HEK293 (cell line): ENCODE measurements at regions not wholly inside any gene's neighbourhood (a gene's known extent, or its start where the extent isn't known, plus 50 kb on each side); places are given as distances from the start of the nearest gene placed in this dataset.

Source experiments
- CTCF ChIA-PET: fragments of 350-600 bp; formaldehyde crosslinking; extraction: SDS; loops from one replicate; lab custom pipeline; 2021; ENCODE audit warnings: antibody characterized with exemption; lab: Yijun Ruan, JAX
- POLR2A ChIA-PET: fragments of 300-600 bp; formaldehyde crosslinking; extraction: SDS; loops from one replicate; lab custom pipeline; 2020; ENCODE audit warnings: antibody characterized with exemption, inconsistent platforms; lab: Yijun Ruan, JAX
- H3K27ac ChIP-seq: fragments of 200-500 bp; sonication (Bioruptor generic); 2 replicates; pipeline ENCODE4 v1.5.1; 2014; ENCODE audit warnings: low read depth, low read length, control low read depth, inconsistent platforms; ENCODE audit errors: extremely low read depth
- H3K36me3 ChIP-seq, 2 experiments: fragments of 200-500 bp in 1 of 2; sonication (Bioruptor generic) in 1 of 2; 1 replicate in 1 of 2; 2 replicates in 1 of 2; pipeline ENCODE4 v1.5.1; 2014 to 2017; ENCODE audit warnings: inconsistent platforms in 2 of 2, low read length in 2 of 2; ENCODE audit not compliant: control insufficient read depth in 2 of 2, insufficient read depth in 1 of 2
- H3K4me1 ChIP-seq: fragments of 200-500 bp; sonication (Bioruptor generic); 2 replicates; pipeline ENCODE4 v1.5.1; 2014; ENCODE audit warnings: mild to moderate bottlenecking, low read length, inconsistent platforms; ENCODE audit not compliant: control insufficient read depth, insufficient read depth
- H3K4me3 ChIP-seq: 2 replicates; pipeline ENCODE4 v1.5.1; 2011; ENCODE audit warnings: low read depth, mild to moderate bottlenecking, control low read depth, low read length, moderate library complexity
- H3K9me3 ChIP-seq: fragments of 200-500 bp; sonication (Bioruptor generic); 2 replicates; pipeline ENCODE4 v1.5.1; 2014; ENCODE audit warnings: low read depth, low read length, inconsistent platforms; ENCODE audit not compliant: control insufficient read depth, insufficient read depth
- IKZF3 ChIP-seq: fragments of 450-650 bp; IDR thresholded peaks from 2 replicates; pipeline ENCODE4 v1.5.0; 2018; ENCODE audit warnings: missing biosample characterization, mild to moderate bottlenecking, missing genetic modification characterization, moderate library complexity
- MZF1 ChIP-seq: fragments of 450-650 bp; formaldehyde crosslinking; IDR thresholded peaks from 2 replicates; pipeline ENCODE4 v1.5.1; 2017; ENCODE audit warnings: missing biosample characterization, missing genetic modification characterization, borderline replicate concordance
- WT1 ChIP-seq: fragments of 450-650 bp; formaldehyde crosslinking; IDR thresholded peaks from 2 replicates; pipeline ENCODE4 v1.5.1; 2016; ENCODE audit warnings: missing biosample characterization, missing genetic modification characterization
- ZBTB1 ChIP-seq: fragments of 450-650 bp; formaldehyde crosslinking; IDR thresholded peaks from 2 replicates; pipeline ENCODE4 v1.5.1; 2016; ENCODE audit warnings: missing biosample characterization, missing genetic modification characterization
- ZBTB48 ChIP-seq: fragments of 450-650 bp; formaldehyde crosslinking; IDR thresholded peaks from 2 replicates; pipeline ENCODE4 v1.5.1; 2016; ENCODE audit warnings: missing biosample characterization, missing genetic modification characterization
- ZBTB7A ChIP-seq: fragments of 450-650 bp; formaldehyde crosslinking; IDR thresholded peaks from 2 replicates; pipeline ENCODE4 v1.5.1; 2016; ENCODE audit warnings: low read depth, missing biosample characterization, missing genetic modification characterization
- ZNF114 ChIP-seq: fragments of 450-650 bp; formaldehyde crosslinking; IDR thresholded peaks from 2 replicates; pipeline ENCODE4 v1.5.0; 2017; ENCODE audit warnings: missing biosample characterization, missing genetic modification characterization
- ZNF146 ChIP-seq: fragments of 450-650 bp; formaldehyde crosslinking; IDR thresholded peaks from 2 replicates; pipeline ENCODE4 v1.5.1; 2016; ENCODE audit warnings: missing biosample characterization, missing genetic modification characterization
- ZNF16 ChIP-seq: fragments of 450-650 bp; formaldehyde crosslinking; IDR thresholded peaks from 2 replicates; pipeline ENCODE4 v1.5.1; 2016; ENCODE audit warnings: low read depth, missing biosample characterization, missing genetic modification characterization
- ZNF175 ChIP-seq: fragments of 450-650 bp; formaldehyde crosslinking; IDR thresholded peaks from 2 replicates; pipeline ENCODE4 v1.5.1; 2016; ENCODE audit warnings: missing biosample characterization, missing genetic modification characterization
- ZNF324 ChIP-seq: fragments of 450-650 bp; formaldehyde crosslinking; IDR thresholded peaks from 2 replicates; pipeline ENCODE4 v1.5.1; 2016; ENCODE audit warnings: missing biosample characterization, missing genetic modification characterization
- ZNF350 ChIP-seq: fragments of 450-650 bp; formaldehyde crosslinking; IDR thresholded peaks from 2 replicates; pipeline ENCODE4 v1.5.0; 2017; ENCODE audit warnings: missing biosample characterization, mild to moderate bottlenecking, missing genetic modification characterization
- ZNF394 ChIP-seq: fragments of 450-650 bp; formaldehyde crosslinking; IDR thresholded peaks from 2 replicates; pipeline ENCODE4 v1.5.1; 2016; ENCODE audit warnings: missing biosample characterization, missing genetic modification characterization, mild to moderate bottlenecking, moderate library complexity, borderline replicate concordance
- ZNF585B ChIP-seq: fragments of 450-650 bp; formaldehyde crosslinking; IDR thresholded peaks from 2 replicates; pipeline ENCODE4 v1.5.1; 2016; ENCODE audit warnings: missing biosample characterization, missing genetic modification characterization
- ZNF610 ChIP-seq: fragments of 450-650 bp; formaldehyde crosslinking; IDR thresholded peaks from 2 replicates; pipeline ENCODE4 v1.5.1; 2016; ENCODE audit warnings: missing biosample characterization, missing genetic modification characterization, borderline replicate concordance
- ZNF629 ChIP-seq: fragments of 450-650 bp; formaldehyde crosslinking; IDR thresholded peaks from 2 replicates; pipeline ENCODE4 v1.5.1; 2017; ENCODE audit warnings: missing biosample characterization, missing genetic modification characterization
- ZNF664 ChIP-seq: fragments of 450-650 bp; formaldehyde crosslinking; IDR thresholded peaks from 2 replicates; pipeline ENCODE4 v1.5.1; 2016; ENCODE audit warnings: missing biosample characterization, missing genetic modification characterization
- ZNF707 ChIP-seq: fragments of 450-650 bp; formaldehyde crosslinking; IDR thresholded peaks from 2 replicates; pipeline ENCODE4 v1.5.1; 2016; ENCODE audit warnings: missing biosample characterization, missing genetic modification characterization
- ZNF776 ChIP-seq: fragments of 450-650 bp; formaldehyde crosslinking; IDR thresholded peaks from 2 replicates; pipeline ENCODE4 v1.5.0; 2017; ENCODE audit warnings: missing biosample characterization, missing genetic modification characterization, borderline replicate concordance
- ZNF830 ChIP-seq: fragments of 450-650 bp; IDR thresholded peaks from 2 replicates; pipeline ENCODE4 v1.5.0; 2018; ENCODE audit warnings: missing biosample characterization, missing genetic modification characterization, low read depth, mild to moderate bottlenecking, moderate library complexity
- ZSCAN16 ChIP-seq: fragments of 450-650 bp; formaldehyde crosslinking; IDR thresholded peaks from 2 replicates; pipeline ENCODE4 v1.5.1; 2016; ENCODE audit warnings: missing biosample characterization, missing genetic modification characterization
- TF ChIP-seq, protein P1 (sequence below): fragments of 450-650 bp; formaldehyde crosslinking; IDR thresholded peaks from 2 replicates; pipeline ENCODE4 v1.5.1; 2016; ENCODE audit warnings: missing biosample characterization, missing genetic modification characterization, borderline replicate concordance
- TF ChIP-seq, protein P2 (sequence below): fragments of 450-650 bp; formaldehyde crosslinking; IDR thresholded peaks from 2 replicates; pipeline ENCODE4 v1.5.1; 2016; ENCODE audit warnings: missing biosample characterization, missing genetic modification characterization
- TF ChIP-seq, protein P3 (sequence below): fragments of 450-650 bp; formaldehyde crosslinking; conservative IDR thresholded peaks from 2 replicates; pipeline ENCODE4 v1.5.1; 2016; ENCODE audit warnings: low read depth, missing biosample characterization, missing genetic modification characterization
- TF ChIP-seq, protein P4 (sequence below): fragments of 450-650 bp; formaldehyde crosslinking; IDR thresholded peaks from 2 replicates; pipeline ENCODE4 v1.5.1; 2016; ENCODE audit warnings: missing biosample characterization, missing genetic modification characterization

DNA sequence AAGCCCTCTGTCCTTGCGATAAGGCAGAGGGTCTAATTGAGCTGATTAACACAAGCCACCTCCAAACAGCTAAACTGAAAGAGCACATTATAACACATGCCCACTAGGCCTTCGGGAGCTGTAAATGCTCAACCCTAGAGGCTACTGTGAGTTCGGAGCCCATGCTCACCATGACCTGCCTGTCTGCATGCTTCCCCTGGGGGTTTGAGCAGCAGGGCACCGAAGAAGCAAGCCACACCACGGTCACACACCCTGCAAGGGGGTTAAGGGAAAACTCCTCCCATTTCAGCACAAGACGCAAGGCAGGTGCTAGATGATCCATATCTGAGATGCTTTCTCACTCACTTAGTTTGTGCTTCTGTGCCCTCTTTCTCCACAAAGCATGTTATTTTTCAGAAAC is 435.9 kb upstream of the CADM2 start:
- H3K36me3 ChIP-seq, result no peaks in the 10 kb centered on the region
- H3K27ac ChIP-seq, result no peak overlapping the region
- no peaks in the 10 kb centered on the region for H3K9me3 ChIP-seq
- ChIA-PET POLR2A (no interaction called here), CTCF (no interaction called here)
- no peaks in the 10 kb centered on the region for H3K4me1 ChIP-seq
- TF ChIP-seq ZNF350, result no peak
- H3K4me3 ChIP-seq, result no peak overlapping the region

DNA sequence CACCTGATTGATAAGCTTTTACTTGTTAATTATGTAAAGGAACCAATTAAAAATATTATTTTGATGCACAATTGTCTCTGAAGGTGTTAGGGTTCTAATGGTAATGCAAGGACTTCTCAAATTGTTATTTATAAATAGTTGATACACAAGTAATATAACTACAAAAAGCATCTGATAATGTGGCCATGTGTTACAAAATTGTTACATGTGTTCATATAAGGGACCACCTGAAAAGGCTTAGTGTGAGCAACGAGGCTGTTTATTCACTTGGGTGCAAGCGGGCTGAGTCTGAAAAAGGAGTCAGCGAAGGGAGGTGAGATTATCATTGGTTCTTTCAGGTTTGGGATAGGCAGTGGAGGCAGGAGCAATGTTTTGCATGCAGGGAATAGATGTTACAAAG is 421.9 kb upstream of the CADM2 start:
- Histone ChIP-seq H3K27ac (no peak overlapping the region), H3K4me3 (no peak overlapping the region), H3K36me3 (no peaks in the 10 kb centered on the region), H3K4me1 (no peaks in the 10 kb centered on the region), H3K9me3 (no peaks in the 10 kb centered on the region)
- CTCF ChIA-PET, result no interaction called here
- POLR2A ChIA-PET, result no interaction called here
- TF ChIP-seq ZBTB7A (tag by site-specific recombination) (no peak), ZNF16 (no peak), ZNF146 (tag by site-specific recombination) (no peak), ZNF664 (tag by site-specific recombination) (no peak), ZSCAN16 (tag by site-specific recombination) (no peak)
- TF ChIP-seq, protein P1, sequence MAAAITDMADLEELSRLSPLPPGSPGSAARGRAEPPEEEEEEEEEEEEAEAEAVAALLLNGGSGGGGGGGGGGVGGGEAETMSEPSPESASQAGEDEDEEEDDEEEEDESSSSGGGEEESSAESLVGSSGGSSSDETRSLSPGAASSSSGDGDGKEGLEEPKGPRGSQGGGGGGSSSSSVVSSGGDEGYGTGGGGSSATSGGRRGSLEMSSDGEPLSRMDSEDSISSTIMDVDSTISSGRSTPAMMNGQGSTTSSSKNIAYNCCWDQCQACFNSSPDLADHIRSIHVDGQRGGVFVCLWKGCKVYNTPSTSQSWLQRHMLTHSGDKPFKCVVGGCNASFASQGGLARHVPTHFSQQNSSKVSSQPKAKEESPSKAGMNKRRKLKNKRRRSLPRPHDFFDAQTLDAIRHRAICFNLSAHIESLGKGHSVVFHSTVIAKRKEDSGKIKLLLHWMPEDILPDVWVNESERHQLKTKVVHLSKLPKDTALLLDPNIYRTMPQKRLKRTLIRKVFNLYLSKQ, result no peak
- TF ChIP-seq, protein P2, sequence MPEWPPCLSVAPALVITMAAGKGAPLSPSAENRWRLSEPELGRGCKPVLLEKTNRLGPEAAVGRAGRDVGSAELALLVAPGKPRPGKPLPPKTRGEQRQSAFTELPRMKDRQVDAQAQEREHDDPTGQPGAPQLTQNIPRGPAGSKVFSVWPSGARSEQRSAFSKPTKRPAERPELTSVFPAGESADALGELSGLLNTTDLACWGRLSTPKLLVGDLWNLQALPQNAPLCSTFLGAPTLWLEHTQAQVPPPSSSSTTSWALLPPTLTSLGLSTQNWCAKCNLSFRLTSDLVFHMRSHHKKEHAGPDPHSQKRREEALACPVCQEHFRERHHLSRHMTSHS, result no peak

DNA sequence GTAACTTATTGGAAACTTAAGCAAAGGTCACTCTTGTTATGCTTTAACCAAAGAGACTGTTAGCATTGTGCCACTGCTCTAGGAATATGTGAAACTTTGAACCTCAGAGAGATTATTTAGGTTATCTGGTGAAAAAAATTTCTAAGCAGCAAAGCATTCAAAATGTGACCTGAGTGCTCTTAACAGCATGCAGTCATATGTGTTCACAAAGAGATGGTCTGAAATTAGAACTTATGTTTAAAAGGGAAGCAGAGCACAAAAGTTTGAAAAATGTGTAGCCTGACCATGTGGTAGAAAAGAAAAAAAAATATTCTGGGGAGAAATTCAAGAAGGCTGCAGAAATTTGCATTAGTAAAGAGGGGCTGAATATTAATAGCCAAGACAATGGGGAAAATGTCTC is 420.2 kb upstream of the CADM2 start:
- no peaks in the 10 kb centered on the region for H3K36me3 ChIP-seq
- CTCF ChIA-PET, result no interaction called here
- H3K9me3 ChIP-seq, result no peaks in the 10 kb centered on the region
- no peak overlapping the region for H3K27ac ChIP-seq
- POLR2A ChIA-PET, result no interaction called here
- TF ChIP-seq ZNF776 (no peak), ZNF175 (no peak), ZBTB48 (tag by site-specific recombination) (no peak), WT1 (tag by site-specific recombination) (no peak), ZNF114 (no peak), ZNF629 (tag by site-specific recombination) (no peak), ZBTB1 (tag by site-specific recombination) (no peak), MZF1 (tag by site-specific recombination) (no peak), ZNF830 (no peak), ZNF707 (tag by site-specific recombination) (no peak), ZNF324 (tag by site-specific recombination) (no peak), ZNF585B (tag by site-specific recombination) (no peak), ZNF610 (tag by site-specific recombination) (no peak), ZNF394 (tag by site-specific recombination) (no peak), IKZF3 (tag by site-specific recombination) (no peak)
- TF ChIP-seq, protein P3, sequence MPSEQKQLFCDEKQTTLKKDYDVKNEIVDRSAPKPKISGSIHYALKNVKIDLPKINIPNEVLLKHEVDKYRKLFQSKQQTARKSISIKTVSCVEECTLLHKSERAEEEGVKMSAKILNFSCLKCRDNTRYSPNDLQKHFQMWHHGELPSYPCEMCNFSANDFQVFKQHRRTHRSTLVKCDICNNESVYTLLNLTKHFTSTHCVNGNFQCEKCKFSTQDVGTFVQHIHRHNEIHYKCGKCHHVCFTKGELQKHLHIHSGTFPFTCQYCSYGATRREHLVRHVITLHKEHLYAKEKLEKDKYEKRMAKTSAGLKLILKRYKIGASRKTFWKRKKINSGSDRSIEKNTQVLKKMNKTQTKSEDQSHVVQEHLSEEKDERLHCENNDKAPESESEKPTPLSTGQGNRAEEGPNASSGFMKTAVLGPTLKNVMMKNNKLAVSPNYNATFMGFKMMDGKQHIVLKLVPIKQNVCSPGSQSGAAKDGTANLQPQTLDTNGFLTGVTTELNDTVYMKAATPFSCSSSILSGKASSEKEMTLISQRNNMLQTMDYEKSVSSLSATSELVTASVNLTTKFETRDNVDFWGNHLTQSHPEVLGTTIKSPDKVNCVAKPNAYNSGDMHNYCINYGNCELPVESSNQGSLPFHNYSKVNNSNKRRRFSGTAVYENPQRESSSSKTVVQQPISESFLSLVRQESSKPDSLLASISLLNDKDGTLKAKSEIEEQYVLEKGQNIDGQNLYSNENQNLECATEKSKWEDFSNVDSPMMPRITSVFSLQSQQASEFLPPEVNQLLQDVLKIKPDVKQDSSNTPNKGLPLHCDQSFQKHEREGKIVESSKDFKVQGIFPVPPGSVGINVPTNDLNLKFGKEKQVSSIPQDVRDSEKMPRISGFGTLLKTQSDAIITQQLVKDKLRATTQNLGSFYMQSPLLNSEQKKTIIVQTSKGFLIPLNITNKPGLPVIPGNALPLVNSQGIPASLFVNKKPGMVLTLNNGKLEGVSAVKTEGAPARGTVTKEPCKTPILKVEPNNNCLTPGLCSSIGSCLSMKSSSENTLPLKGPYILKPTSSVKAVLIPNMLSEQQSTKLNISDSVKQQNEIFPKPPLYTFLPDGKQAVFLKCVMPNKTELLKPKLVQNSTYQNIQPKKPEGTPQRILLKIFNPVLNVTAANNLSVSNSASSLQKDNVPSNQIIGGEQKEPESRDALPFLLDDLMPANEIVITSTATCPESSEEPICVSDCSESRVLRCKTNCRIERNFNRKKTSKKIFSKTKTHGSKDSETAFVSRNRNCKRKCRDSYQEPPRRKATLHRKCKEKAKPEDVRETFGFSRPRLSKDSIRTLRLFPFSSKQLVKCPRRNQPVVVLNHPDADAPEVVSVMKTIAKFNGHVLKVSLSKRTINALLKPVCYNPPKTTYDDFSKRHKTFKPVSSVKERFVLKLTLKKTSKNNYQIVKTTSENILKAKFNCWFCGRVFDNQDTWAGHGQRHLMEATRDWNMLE, result no peak
- TF ChIP-seq, protein P4, sequence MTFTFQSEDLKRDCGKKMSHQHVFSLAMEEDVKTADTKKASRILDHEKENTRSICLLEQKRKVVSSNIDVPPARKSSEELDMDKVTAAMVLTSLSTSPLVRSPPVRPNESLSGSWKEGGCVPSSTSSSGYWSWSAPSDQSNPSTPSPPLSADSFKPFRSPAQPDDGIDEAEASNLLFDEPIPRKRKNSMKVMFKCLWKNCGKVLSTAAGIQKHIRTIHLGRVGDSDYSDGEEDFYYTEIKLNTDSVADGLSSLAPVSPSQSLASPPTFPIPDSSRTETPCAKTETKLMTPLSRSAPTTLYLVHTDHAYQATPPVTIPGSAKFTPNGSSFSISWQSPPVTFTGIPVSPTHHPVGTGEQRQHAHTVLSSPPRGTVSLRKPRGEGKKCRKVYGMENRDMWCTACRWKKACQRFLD (tag by site-specific recombination), result no peak
- no peaks in the 10 kb centered on the region for H3K4me1 ChIP-seq
- H3K4me3 ChIP-seq, result no peak overlapping the region
